IMR-90 (cell line): ENCODE measurements at regions not wholly inside any gene's neighbourhood (a gene's known extent, or its start where the extent isn't known, plus 50 kb on each side); places are given as distances from the start of the nearest gene placed in this dataset.

Source experiments
- ATAC-seq: fragments of 200-7000 bp; cut with Tn5 transposase; 2 replicates; pipeline ENCODE4 v1.9.1; 2020; ENCODE audit warnings: low read depth, mild to moderate bottlenecking, moderate library complexity
- BruUV-seq: library from RNA; stranded (reverse); fragments of 400-500 nt; replicated peaks from 2 replicates; lab custom pipeline; 2021; lab: Mats Ljungman, UMichigan
- CTCF ChIA-PET: fragments of 300-600 bp; formaldehyde crosslinking; extraction: SDS; loops from one replicate; lab custom pipeline; 2021; ENCODE audit warnings: antibody characterized with exemption; lab: Yijun Ruan, JAX
- POLR2A ChIA-PET: fragments of 300-600 bp; sonication (Branson Sonifier 250); formaldehyde crosslinking; loops from one replicate; lab custom pipeline; 2022; ENCODE audit warnings: antibody characterized with exemption; ENCODE audit not compliant: unreplicated experiment; lab: Charles Lee
- DNase-seq: peaks from one replicate; pipeline ENCODE4 v3.0.0; 2013
- H2AFZ ChIP-seq: replicated peaks from 2 replicates; pipeline ENCODE3; 2013; ENCODE audit warnings: low read length, mild to moderate bottlenecking; ENCODE audit not compliant: poor library complexity
- H2AK5ac ChIP-seq: 2 replicates; pipeline ENCODE4 v1.6.1; 2013; ENCODE audit warnings: low read depth, low read length, inconsistent platforms
- H2AK9ac ChIP-seq: replicated peaks from 2 replicates; pipeline ENCODE3; 2013; ENCODE audit warnings: mild to moderate bottlenecking, low read depth, low read length, moderate library complexity; ENCODE audit not compliant: poor library complexity
- H2BK120ac ChIP-seq: 2 replicates; pipeline ENCODE4 v1.6.1; 2013; ENCODE audit warnings: low read depth, low read length, inconsistent platforms
- H2BK15ac ChIP-seq: 3 replicates; pipeline ENCODE4 v1.6.1; 2013; ENCODE audit warnings: low read depth, low read length, inconsistent platforms
- H2BK20ac ChIP-seq: 2 replicates; pipeline ENCODE4 v1.6.1; 2013; ENCODE audit warnings: low read depth, mild to moderate bottlenecking, inconsistent platforms, low read length, moderate library complexity
- H2BK5ac ChIP-seq: 2 replicates; pipeline ENCODE4 v1.6.1; 2013; ENCODE audit warnings: mild to moderate bottlenecking, low read depth, low read length, inconsistent platforms; ENCODE audit not compliant: poor library complexity, severe bottlenecking
- H3K14ac ChIP-seq: replicated peaks from 2 replicates; pipeline ENCODE4 v1.6.1; 2013; ENCODE audit warnings: low read depth, low read length, inconsistent platforms
- H3K18ac ChIP-seq: 2 replicates; pipeline ENCODE4 v1.6.1; 2013; ENCODE audit warnings: low read depth, low read length, control low read depth
- H3K23ac ChIP-seq: 2 replicates; pipeline ENCODE4 v1.6.1; 2013; ENCODE audit warnings: low read depth, low read length, inconsistent platforms
- H3K27ac ChIP-seq: 2 replicates; pipeline ENCODE4 v1.5.1; 2013; ENCODE audit warnings: mild to moderate bottlenecking, control low read depth, low read length; ENCODE audit not compliant: insufficient read depth
- H3K27me3 ChIP-seq: 2 replicates; pipeline ENCODE4 v1.6.1; 2013; ENCODE audit warnings: low read length; ENCODE audit not compliant: control insufficient read depth, insufficient read depth
- H3K36me3 ChIP-seq: 2 replicates; pipeline ENCODE4 v1.6.1; 2013; ENCODE audit warnings: low read length, mixed read lengths; ENCODE audit not compliant: control insufficient read depth, insufficient read depth
- H3K4ac ChIP-seq: 2 replicates; pipeline ENCODE4 v1.6.1; 2013; ENCODE audit warnings: low read depth, low read length, inconsistent platforms
- H3K4me1 ChIP-seq: 2 replicates; pipeline ENCODE4 v1.6.1; 2013; ENCODE audit warnings: low read length, mixed read lengths; ENCODE audit not compliant: control insufficient read depth, insufficient read depth
- H3K4me2 ChIP-seq: 2 replicates; pipeline ENCODE4 v1.6.1; 2013; ENCODE audit warnings: low read depth, mild to moderate bottlenecking, control low read depth, low read length, moderate library complexity
- H3K4me3 ChIP-seq: 2 replicates; pipeline ENCODE4 v1.5.1; 2013; ENCODE audit warnings: low read depth, mild to moderate bottlenecking, control low read depth, low read length, moderate library complexity; ENCODE audit not compliant: insufficient read depth
- H3K56ac ChIP-seq: 2 replicates; pipeline ENCODE4 v1.6.1; 2013; ENCODE audit warnings: low read length, inconsistent platforms; ENCODE audit not compliant: insufficient read depth; ENCODE audit errors: extremely low read depth
- H3K79me1 ChIP-seq, 2 experiments: 2 replicates each; pipeline ENCODE4 v1.6.1; 2013; ENCODE audit warnings: low read length in 2 of 2, inconsistent platforms in 1 of 2, low read depth in 1 of 2
- H3K9ac ChIP-seq: 2 replicates; pipeline ENCODE4 v1.6.1; 2013; ENCODE audit warnings: low read depth, low read length, control low read depth
- H3K9me1 ChIP-seq: 2 replicates; pipeline ENCODE4 v1.6.1; 2013; ENCODE audit warnings: low read length, inconsistent platforms; ENCODE audit not compliant: insufficient read depth
- H3K9me3 ChIP-seq: 2 replicates; pipeline ENCODE4 v1.6.1; 2013; ENCODE audit warnings: low read length; ENCODE audit not compliant: control insufficient read depth, insufficient read depth
- H4K20me1 ChIP-seq: 2 replicates; pipeline ENCODE4 v1.6.1; 2013; ENCODE audit warnings: low read length, inconsistent platforms; ENCODE audit not compliant: insufficient read depth
- H4K5ac ChIP-seq: 2 replicates; pipeline ENCODE4 v1.6.1; 2013; ENCODE audit warnings: mild to moderate bottlenecking, low read depth, low read length, control low read depth
- H4K8ac ChIP-seq, 2 experiments: 2 replicates each; pipeline ENCODE4 v1.6.1; 2013; ENCODE audit warnings: low read depth in 2 of 2, low read length in 2 of 2, control low read depth in 1 of 2, inconsistent platforms in 1 of 2
- H4K91ac ChIP-seq: 2 replicates; pipeline ENCODE4 v1.6.1; 2013; ENCODE audit warnings: low read depth, low read length, inconsistent platforms; ENCODE audit not compliant: insufficient read depth
- BHLHE40 ChIP-seq: fragments of 150-350 bp; IDR thresholded peaks from 2 replicates; pipeline ENCODE4 v1.6.1; 2016; ENCODE audit warnings: mild to moderate bottlenecking, low read depth, low read length
- ELK1 ChIP-seq: fragments of 150-350 bp; IDR thresholded peaks from 2 replicates; pipeline ENCODE4 v1.6.1; 2016; ENCODE audit warnings: low read depth, mild to moderate bottlenecking, low read length, moderate library complexity, borderline replicate concordance
- FOS ChIP-seq: fragments of 150-350 bp; IDR thresholded peaks from 2 replicates; pipeline ENCODE4 v1.6.1; 2016; ENCODE audit warnings: low read depth, low read length
- MAFK ChIP-seq: IDR thresholded peaks from 2 replicates; pipeline ENCODE4 v1.6.1; 2012; ENCODE audit warnings: low read depth, low read length, improper control_type of control experiment
- POLR2A ChIP-seq: IDR thresholded peaks from 2 replicates; pipeline ENCODE4 v1.6.1; 2012; ENCODE audit warnings: mild to moderate bottlenecking, low read depth, low read length
- RCOR1 ChIP-seq: IDR thresholded peaks from 2 replicates; pipeline ENCODE4 v1.6.1; 2012; ENCODE audit warnings: mild to moderate bottlenecking, low read length, improper control_type of control experiment; ENCODE audit not compliant: insufficient replicate concordance
- RFX5 ChIP-seq: IDR thresholded peaks from 2 replicates; pipeline ENCODE4 v1.8.0; 2012; ENCODE audit warnings: low read depth, mild to moderate bottlenecking, low read length, moderate library complexity
- SMC3 ChIP-seq: fragments of 150-350 bp; IDR thresholded peaks from 2 replicates; pipeline ENCODE4 v1.6.1; 2016; ENCODE audit warnings: low read depth, mild to moderate bottlenecking, antibody characterized with exemption, low read length, moderate library complexity
- WGBS, 2 experiments: methylation state at CpG; one replicate each; pipeline versions ENCODE4 v1.1.5 to v1.1.7; 2013; ENCODE audit warnings: missing lambda C conversion rate in 2 of 2; ENCODE audit not compliant: insufficient read length in 1 of 2; ENCODE audit errors: extremely low coverage in 2 of 2; 5-methylcytosine and 5-hydroxymethylcytosine counted together
- dilution Hi-C: fragments of 300-500 bp; cut with HindIII; formaldehyde crosslinking; loops from one replicate; pipeline ENCODE4 v1.14.3; 2018; ENCODE audit warnings: low sequenced_read_pairs; ENCODE audit not compliant: unreplicated experiment
- in situ Hi-C: fragments of 300-500 bp; cut with MboI; formaldehyde crosslinking; loops from 3 replicates; pipeline ENCODE4 v1.14.3; 2019; ENCODE audit warnings: low sequenced_read_pairs, inconsistent platforms, mixed read lengths
- intact Hi-C: fragments of 100-400 bp; cut with micrococcal nuclease; formaldehyde crosslinking; loops from 2 replicates; pipeline ENCODE4 v1.10.0; 2022

GRCh38 chr15:39285071-39285470 is 295.8 kb upstream of the THBS1 start:
- Histone ChIP-seq H3K4ac (peak overlapping the region; percentile 91), H3K18ac (peak overlapping the region; percentile 94), H3K4me2 (no peak overlapping the region; the same call in 1 of the 2 replicates), H4K20me1 (no peaks in the 10 kb centered on the region), H2AK9ac (no peak overlapping the region), H2AK5ac (peak overlapping the region; percentile 82), H2BK120ac (peak overlapping the region; percentile 93), H4K91ac (peak overlapping the region; percentile 70), H3K9me3 (no peaks in the 10 kb centered on the region), H3K27me3 (no peaks in the 10 kb centered on the region), H3K23ac (peak overlapping the region; percentile 72; the same call in 1 of the 2 replicates), H3K56ac (peak overlapping the region; percentile 32; the same call in 1 of the 2 replicates), H2BK5ac (peak overlapping the region; percentile 83), H3K79me1 (no peaks in the 10 kb centered on the region), H2BK20ac (peak overlapping the region; percentile 99), H3K4me1 (peaks cover 31% of the 10 kb centered on the region), H3K9ac (no peak overlapping the region), H2BK15ac (peak overlapping the region; percentile 90; the same call in 2 of the 3 replicates), H4K8ac (peak overlapping the region in 1 of 2 experiments; percentile 71; a peak in 2 of 4 replicates), H4K5ac (peak overlapping the region; percentile 87), H3K9me1 (peaks cover 13% of the 10 kb centered on the region), H3K14ac (peak overlapping the region; percentile 89), H2AFZ (no peak overlapping the region), H3K36me3 (no peaks in the 10 kb centered on the region), H3K4me3 (no peak overlapping the region), H3K27ac (peak overlapping the region; percentile 45; the same call in 1 of the 2 replicates)
- dilution Hi-C loops (no loop called here), intact Hi-C loops (loop anchor here (5.0 kb wide), 2 partner anchors 187 to 297 kb away; partner anchors contain the start of gene THBS1), in situ Hi-C loops (no loop called here)
- BruUV-seq = no TSS peak
- no CpG with 5 or more reads among the region's 3 CpGs for WGBS, 2 experiments
- peak; percentile 79 for DNase-seq
- no peak for ATAC-seq
- POLR2A ChIA-PET = no interaction called here
- CTCF ChIA-PET = no interaction called here
- TF ChIP-seq POLR2A = no peak
- no peak for TF ChIP-seq BHLHE40
- no peak for TF ChIP-seq RFX5
- no peak for TF ChIP-seq MAFK
- no peak for TF ChIP-seq FOS
- TF ChIP-seq SMC3 = no peak
- TF ChIP-seq RCOR1 = no peak
- no peak for TF ChIP-seq ELK1
